Neuronal stem cell (in vitro differentiated cells): ENCODE measurements at regions not wholly inside any gene's neighbourhood (a gene's known extent, or its start where the extent isn't known, plus 50 kb on each side); places are given as distances from the start of the nearest gene placed in this dataset.

Source experiments
- DNase-seq: peaks from one replicate; pipeline ENCODE4 v3.0.0-alpha.2; 2013; ENCODE audit warnings: low spot score
- H2AFZ ChIP-seq: one replicate; pipeline ENCODE4 v1.6.1; 2013; ENCODE audit warnings: mild to moderate bottlenecking, low read length, inconsistent platforms
- H2AK5ac ChIP-seq: 2 replicates; pipeline ENCODE4 v1.6.1; 2013; ENCODE audit warnings: low read depth, mild to moderate bottlenecking, inconsistent platforms, low read length, moderate library complexity, mixed read lengths
- H2BK120ac ChIP-seq: 2 replicates; pipeline ENCODE4 v1.6.1; 2013; ENCODE audit warnings: low read depth, mild to moderate bottlenecking, inconsistent platforms, low read length, moderate library complexity, mixed read lengths
- H2BK12ac ChIP-seq: one replicate; pipeline ENCODE4 v1.6.1; 2013; ENCODE audit warnings: low read length, inconsistent platforms
- H2BK15ac ChIP-seq: 2 replicates; pipeline ENCODE4 v1.6.1; 2013; ENCODE audit warnings: mild to moderate bottlenecking, low read length, inconsistent platforms, mixed read lengths
- H2BK5ac ChIP-seq: one replicate; pipeline ENCODE4 v1.6.1; 2013; ENCODE audit warnings: inconsistent platforms, mild to moderate bottlenecking, low read length, moderate library complexity
- H3K14ac ChIP-seq: one replicate; pipeline ENCODE4 v1.6.1; 2013; ENCODE audit warnings: low read length, inconsistent platforms
- H3K18ac ChIP-seq: 2 replicates; pipeline ENCODE4 v1.6.1; 2013; ENCODE audit warnings: low read length, inconsistent platforms
- H3K23ac ChIP-seq: 2 replicates; pipeline ENCODE4 v1.6.1; 2013; ENCODE audit warnings: low read depth, mild to moderate bottlenecking, mixed read lengths, low read length, inconsistent platforms; ENCODE audit not compliant: poor library complexity
- H3K27ac ChIP-seq: replicated peaks from 3 replicates; pipeline ENCODE4 v1.5.1; 2013; ENCODE audit warnings: low read length, inconsistent platforms
- H3K27me3 ChIP-seq, 3 experiments: 2 replicates each; pipeline ENCODE4 v1.6.1; 2013; ENCODE audit warnings: low read length in 3 of 3, mild to moderate bottlenecking in 2 of 3, inconsistent platforms in 1 of 3, low read depth in 1 of 3, mixed read lengths in 1 of 3, moderate library complexity in 1 of 3; ENCODE audit not compliant: control insufficient read depth in 3 of 3, insufficient read depth in 3 of 3
- H3K36me3 ChIP-seq, 2 donors: replicated peaks in 1 of 2; 2 replicates each; pipeline ENCODE4 v1.6.1; 2013; ENCODE audit warnings: low read length in 2 of 2; ENCODE audit not compliant: control insufficient read depth in 2 of 2, insufficient read depth in 2 of 2
- H3K4ac ChIP-seq: 2 replicates; pipeline ENCODE4 v1.6.1; 2013; ENCODE audit warnings: inconsistent platforms, mild to moderate bottlenecking, low read length, moderate library complexity
- H3K4me1 ChIP-seq, 2 donors: 1 replicate in 1 of 2; 2 replicates in 1 of 2; pipeline ENCODE4 v1.6.1; 2013; ENCODE audit warnings: low read length in 2 of 2, low read depth in 1 of 2; ENCODE audit not compliant: control insufficient read depth in 2 of 2, insufficient read depth in 1 of 2
- H3K4me2 ChIP-seq: one replicate; pipeline ENCODE4 v1.6.1; 2013; ENCODE audit warnings: mild to moderate bottlenecking, low read length, inconsistent platforms; ENCODE audit not compliant: insufficient read depth, poor library complexity, severe bottlenecking
- H3K4me3 ChIP-seq, 2 donors: 2 replicates each; pipeline ENCODE4 v1.5.1; 2013; ENCODE audit warnings: low read length in 2 of 2, mild to moderate bottlenecking in 2 of 2, inconsistent platforms in 1 of 2, moderate library complexity in 1 of 2
- H3K79me1 ChIP-seq: one replicate; pipeline ENCODE4 v1.6.1; 2013; ENCODE audit warnings: low read depth, mild to moderate bottlenecking, inconsistent platforms, low read length, moderate library complexity
- H3K9ac ChIP-seq: one replicate; pipeline ENCODE4 v1.6.1; 2013; ENCODE audit warnings: mild to moderate bottlenecking, low read depth, low read length, inconsistent platforms; ENCODE audit not compliant: poor library complexity
- H3K9me3 ChIP-seq, 2 donors: replicated peaks in 1 of 2; 2 replicates each; pipeline versions ENCODE3 to v1.6.1; 2013; ENCODE audit warnings: low read length in 2 of 2, mild to moderate bottlenecking in 2 of 2, inconsistent platforms in 1 of 2, low read depth in 1 of 2, mixed read lengths in 1 of 2, moderate library complexity in 1 of 2; ENCODE audit not compliant: control insufficient read depth in 2 of 2, insufficient read depth in 1 of 2
- H4K8ac ChIP-seq: one replicate; pipeline ENCODE4 v1.6.1; 2013; ENCODE audit warnings: low read depth, mild to moderate bottlenecking, inconsistent platforms, low read length, moderate library complexity
- H4K91ac ChIP-seq: one replicate; pipeline ENCODE4 v1.6.1; 2013; ENCODE audit warnings: low read length, low read depth, mild to moderate bottlenecking, inconsistent platforms; ENCODE audit not compliant: poor library complexity
- WGBS, 2 donors: extraction: QIAGEN DNeasy Blood & Tissue Kit; methylation state at CpG; one replicate each; pipeline ENCODE4 v1.1.7; 2013; ENCODE audit warnings: missing lambda C conversion rate in 2 of 2, mixed read lengths in 1 of 2; ENCODE audit not compliant: insufficient read length in 2 of 2, insufficient replicate concordance in 1 of 2; ENCODE audit errors: extremely low coverage in 2 of 2; 5-methylcytosine and 5-hydroxymethylcytosine counted together

DNA sequence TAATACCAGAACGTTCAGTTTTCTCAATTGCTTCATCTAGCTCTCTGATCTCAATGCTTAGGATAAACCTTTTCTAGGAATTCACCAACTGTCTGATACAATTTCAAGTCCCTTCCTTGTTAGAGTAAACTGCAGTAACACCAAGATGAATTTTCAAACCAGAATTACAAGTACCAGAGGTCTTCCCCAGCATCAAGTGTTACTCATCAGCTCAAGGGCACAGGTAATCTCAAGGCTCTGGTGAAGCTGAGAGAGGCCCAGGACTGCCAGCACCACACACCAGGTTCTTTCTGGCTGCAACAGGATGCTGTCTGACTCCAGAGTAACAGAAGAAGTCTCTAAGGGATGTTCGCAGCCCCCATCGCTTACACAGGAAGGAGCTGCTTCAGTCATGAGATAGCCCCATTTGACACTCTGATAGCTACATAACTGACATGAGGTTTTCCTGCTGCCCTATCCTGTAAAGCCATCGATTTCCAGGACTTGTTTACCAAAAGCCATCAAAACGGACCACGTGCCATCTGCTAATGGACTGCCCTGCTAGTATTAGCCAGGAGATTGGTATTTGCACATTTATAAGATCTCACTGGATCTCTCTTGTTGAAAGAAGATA is 549.4 kb downstream of the UTRN start:
- H3K79me1 ChIP-seq: no peaks in the 10 kb centered on the region
- no peak overlapping the region for H3K4me2 ChIP-seq

DNA sequence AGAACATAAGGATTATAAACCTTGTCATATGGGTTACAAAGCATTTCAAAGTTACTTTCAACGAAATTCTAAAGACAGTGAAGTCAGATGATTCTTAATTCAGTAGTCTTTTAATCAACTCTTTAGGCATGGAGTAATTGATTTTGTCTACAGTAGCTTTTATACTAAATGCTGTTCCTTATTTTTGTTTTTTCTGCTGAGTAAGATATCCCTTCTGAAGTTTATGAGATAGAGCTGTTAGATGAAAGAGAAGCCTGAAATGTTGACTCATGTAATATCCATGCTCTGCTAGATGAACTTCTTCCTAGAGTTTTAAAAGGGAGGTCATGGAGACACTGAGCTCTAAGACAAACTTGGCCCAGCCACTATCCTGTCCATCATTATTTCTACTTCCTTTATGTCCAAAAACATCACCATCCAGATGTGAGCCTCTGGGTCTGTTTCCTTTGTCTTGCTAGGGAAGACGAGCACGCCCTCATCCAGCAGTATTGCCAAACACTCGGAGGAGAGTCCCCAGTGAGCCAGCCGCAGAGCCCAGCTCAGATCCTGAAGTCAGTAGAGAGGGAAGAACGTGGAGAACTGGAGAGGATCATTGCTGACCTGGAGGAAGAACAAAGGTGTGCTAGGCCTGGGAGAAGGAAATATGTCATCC is 550.3 kb downstream of the UTRN start:
- no peak overlapping the region for H2AK5ac ChIP-seq
- H3K9ac ChIP-seq: no peak overlapping the region
- H3K4me2 ChIP-seq: no peak overlapping the region
- peaks cover 4 to 51% of the 10 kb centered on the region in 2 donors for H3K36me3 ChIP-seq
- H2BK5ac ChIP-seq: no peak overlapping the region
- no peaks in the 10 kb centered on the region for H3K27me3 ChIP-seq
- DNase-seq: no peak
- H2BK12ac ChIP-seq: no peak overlapping the region
- no peak overlapping the region for H2BK15ac ChIP-seq
- H4K91ac ChIP-seq: no peak overlapping the region
- no peak overlapping the region for H3K27ac ChIP-seq
- H3K79me1 ChIP-seq: no peaks in the 10 kb centered on the region
- no peak overlapping the region for H2AFZ ChIP-seq
- H4K8ac ChIP-seq: no peak overlapping the region
- H3K4ac ChIP-seq: no peak overlapping the region
- no peaks in the 10 kb centered on the region for H3K9me3 ChIP-seq
- no peak overlapping the region for H2BK120ac ChIP-seq
- WGBS, 2 donors: no CpG with 5 or more reads among the region's 6 CpGs
- H3K4me3 ChIP-seq: no peak overlapping the region
- no peak overlapping the region for H3K18ac ChIP-seq
- H3K23ac ChIP-seq: no peak overlapping the region
- no peak overlapping the region for H3K14ac ChIP-seq
- no peaks in the 10 kb centered on the region for H3K4me1 ChIP-seq

More for the DNA sequence above, 549.4 kb downstream of the UTRN start:
- H3K4me3 ChIP-seq: no peak overlapping the region
- no peak overlapping the region for H3K9ac ChIP-seq
- no peak overlapping the region for H3K23ac ChIP-seq
- WGBS, 2 donors: no CpG with 5 or more reads among the region's 6 CpGs
- H2BK12ac ChIP-seq: no peak overlapping the region
- no peak overlapping the region for H3K4ac ChIP-seq
- no peak overlapping the region for H3K14ac ChIP-seq
- H3K27me3 ChIP-seq: no peaks in the 10 kb centered on the region
- no peak overlapping the region for H3K27ac ChIP-seq
- H2AFZ ChIP-seq: no peak overlapping the region
- H2BK5ac ChIP-seq: no peak overlapping the region
- DNase-seq: no peak
- H2BK15ac ChIP-seq: no peak overlapping the region
- H3K9me3 ChIP-seq: no peaks in the 10 kb centered on the region
- no peak overlapping the region for H4K91ac ChIP-seq
- no peaks in the 10 kb centered on the region for H3K4me1 ChIP-seq
- peaks cover 4 to 48% of the 10 kb centered on the region in 2 donors for H3K36me3 ChIP-seq
- H3K18ac ChIP-seq: no peak overlapping the region
- H2AK5ac ChIP-seq: no peak overlapping the region
- H2BK120ac ChIP-seq: no peak overlapping the region
- H4K8ac ChIP-seq: no peak overlapping the region

DNA sequence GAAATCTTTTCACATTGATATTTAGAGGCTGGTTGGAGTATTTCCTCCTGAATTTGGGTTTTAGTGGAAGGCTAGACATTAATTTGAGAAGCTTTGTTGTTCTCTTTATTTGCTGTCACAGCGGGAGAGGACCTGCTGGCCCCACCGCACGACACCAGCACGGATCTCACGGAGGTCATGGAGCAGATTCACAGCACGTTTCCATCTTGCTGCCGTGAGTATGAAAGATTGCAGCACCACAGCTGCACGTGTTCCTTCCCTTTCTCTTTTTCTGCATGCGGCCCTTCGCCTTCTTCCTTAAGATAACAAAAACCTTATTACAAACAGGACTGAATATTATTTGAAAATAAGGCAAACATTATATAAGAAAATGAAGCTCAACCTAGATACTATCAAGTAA is 555.5 kb downstream of the UTRN start:
- Histone ChIP-seq H3K14ac (no peak overlapping the region), H2BK5ac (no peak overlapping the region), H3K23ac (no peak overlapping the region), H3K4me1 (peaks cover 0 to 1% of the 10 kb centered on the region in 2 donors), H2AFZ (no peak overlapping the region), H3K36me3 (peaks cover 3 to 68% of the 10 kb centered on the region in 2 donors), H3K27ac (no peak overlapping the region), H3K4ac (no peak overlapping the region), H4K91ac (no peak overlapping the region), H3K27me3 (no peaks in the 10 kb centered on the region), H2AK5ac (no peak overlapping the region), H3K79me1 (no peaks in the 10 kb centered on the region), H3K18ac (no peak overlapping the region), H2BK12ac (no peak overlapping the region), H3K9me3 (no peaks in the 10 kb centered on the region), H2BK15ac (no peak overlapping the region), H3K9ac (no peak overlapping the region), H3K4me3 (no peak overlapping the region), H2BK120ac (no peak overlapping the region), H3K4me2 (no peak overlapping the region), H4K8ac (no peak overlapping the region)
- no CpG with 5 or more reads among the region's 10 CpGs for WGBS, 2 donors
- no peak for DNase-seq

DNA sequence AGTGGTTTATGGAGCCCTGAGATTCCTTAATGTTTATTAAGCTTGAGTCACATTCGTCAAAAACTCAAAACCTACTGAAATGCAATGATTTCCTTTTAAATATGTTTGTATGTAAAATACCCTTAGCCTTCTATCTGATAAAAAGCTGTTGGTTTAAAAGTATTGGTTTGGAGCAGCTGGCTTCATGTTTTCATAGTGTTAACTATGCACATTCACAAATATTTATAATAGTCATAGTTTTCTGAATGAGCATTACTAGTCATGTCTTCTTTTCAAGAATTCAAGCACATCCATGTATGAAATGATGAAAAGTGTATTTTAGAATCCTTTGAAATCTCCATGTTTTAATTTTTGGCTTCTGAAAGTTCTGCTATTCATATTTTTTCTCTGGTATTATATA is 558.6 kb downstream of the UTRN start:
- no peak overlapping the region for H3K4me2 ChIP-seq
- no peak overlapping the region for H2BK15ac ChIP-seq
- H3K9me3 ChIP-seq: peaks cover 0 to 2% of the 10 kb centered on the region in 2 donors
- H3K23ac ChIP-seq: no peak overlapping the region
- H2BK120ac ChIP-seq: no peak overlapping the region
- H2BK5ac ChIP-seq: no peak overlapping the region
- no peak overlapping the region for H2AFZ ChIP-seq
- H3K27me3 ChIP-seq: no peaks in the 10 kb centered on the region
- no peak overlapping the region for H3K9ac ChIP-seq
- no peak overlapping the region for H3K14ac ChIP-seq
- H3K36me3 ChIP-seq: peaks cover 2 to 48% of the 10 kb centered on the region in 2 donors
- no peak overlapping the region for H3K27ac ChIP-seq
- no peak overlapping the region for H4K91ac ChIP-seq
- no peak overlapping the region for H2AK5ac ChIP-seq
- no peaks in the 10 kb centered on the region for H3K79me1 ChIP-seq
- DNase-seq: no peak
- H3K18ac ChIP-seq: no peak overlapping the region
- H3K4me1 ChIP-seq: peaks cover 0 to 8% of the 10 kb centered on the region in 2 donors
- WGBS, 2 donors: no CpG with 5 or more reads among the region's 1 CpG
- H2BK12ac ChIP-seq: no peak overlapping the region
- H3K4me3 ChIP-seq: no peak overlapping the region
- H3K4ac ChIP-seq: no peak overlapping the region
- no peak overlapping the region for H4K8ac ChIP-seq
